IMR-90 (cell line): ENCODE measurements at regions not wholly inside any gene's neighbourhood (a gene's known extent, or its start where the extent isn't known, plus 50 kb on each side); places are given as distances from the start of the nearest gene placed in this dataset.

Experiments
- CTCF ChIP-seq: conservative IDR thresholded peaks from 2 replicates; pipeline ENCODE4 v1.5.1; 2012; ENCODE audit warnings: mild to moderate bottlenecking, low read depth, low read length, improper control_type of control experiment
- POLR2A ChIP-seq: IDR thresholded peaks from 2 replicates; pipeline ENCODE4 v1.6.1; 2012; ENCODE audit warnings: mild to moderate bottlenecking, low read depth, low read length
- RCOR1 ChIP-seq: IDR thresholded peaks from 2 replicates; pipeline ENCODE4 v1.6.1; 2012; ENCODE audit warnings: mild to moderate bottlenecking, low read length, improper control_type of control experiment; ENCODE audit not compliant: insufficient replicate concordance
- RFX5 ChIP-seq: IDR thresholded peaks from 2 replicates; pipeline ENCODE4 v1.8.0; 2012; ENCODE audit warnings: low read depth, mild to moderate bottlenecking, low read length, moderate library complexity
- USF2 ChIP-seq: fragments of 150-350 bp; IDR thresholded peaks from 2 replicates; pipeline ENCODE4 v1.6.1; 2017; ENCODE audit warnings: mild to moderate bottlenecking, antibody characterized with exemption, low read length, low read depth
- TF ChIP-seq, protein P1 (sequence below): fragments of 150-350 bp; IDR thresholded peaks from 2 replicates; pipeline ENCODE4 v1.6.1; 2016; ENCODE audit warnings: low read depth, mild to moderate bottlenecking, low read length, moderate library complexity, borderline replicate concordance

- TF ChIP-seq POLR2A, result no peak
- TF ChIP-seq, protein P1, sequence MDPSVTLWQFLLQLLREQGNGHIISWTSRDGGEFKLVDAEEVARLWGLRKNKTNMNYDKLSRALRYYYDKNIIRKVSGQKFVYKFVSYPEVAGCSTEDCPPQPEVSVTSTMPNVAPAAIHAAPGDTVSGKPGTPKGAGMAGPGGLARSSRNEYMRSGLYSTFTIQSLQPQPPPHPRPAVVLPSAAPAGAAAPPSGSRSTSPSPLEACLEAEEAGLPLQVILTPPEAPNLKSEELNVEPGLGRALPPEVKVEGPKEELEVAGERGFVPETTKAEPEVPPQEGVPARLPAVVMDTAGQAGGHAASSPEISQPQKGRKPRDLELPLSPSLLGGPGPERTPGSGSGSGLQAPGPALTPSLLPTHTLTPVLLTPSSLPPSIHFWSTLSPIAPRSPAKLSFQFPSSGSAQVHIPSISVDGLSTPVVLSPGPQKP, result no peak
- no peak for TF ChIP-seq CTCF
- no peak for TF ChIP-seq RFX5
- TF ChIP-seq RCOR1, result no peak
- TF ChIP-seq USF2, result no peak
Observed at GRCh38 chr5:74457876-74458275, 182.7 kb downstream of the ENC1 start.
